Stimulated activated CD4-positive, alpha-beta T cell treated with anti-CD3 and anti-CD28 coated beads, TNF-alpha, amount 100 ng/mL, for 48 hours (primary cell): ENCODE measurements at regions not wholly inside any gene's neighbourhood (a gene's known extent, or its start where the extent isn't known, plus 50 kb on each side); places are given as distances from the start of the nearest gene placed in this dataset.
"Not testable (repeated sequence)": the region's sequence is repeated elsewhere in the genome, so short reads cannot be mapped to it uniquely, and the experiment has no call there.

Experiments used
- DNase-seq, 3 donors: peaks; one replicate each; pipeline ENCODE4 v3.0.0-alpha.2; 2020; ENCODE audit warnings: low read depth in 3 of 3

DNA sequence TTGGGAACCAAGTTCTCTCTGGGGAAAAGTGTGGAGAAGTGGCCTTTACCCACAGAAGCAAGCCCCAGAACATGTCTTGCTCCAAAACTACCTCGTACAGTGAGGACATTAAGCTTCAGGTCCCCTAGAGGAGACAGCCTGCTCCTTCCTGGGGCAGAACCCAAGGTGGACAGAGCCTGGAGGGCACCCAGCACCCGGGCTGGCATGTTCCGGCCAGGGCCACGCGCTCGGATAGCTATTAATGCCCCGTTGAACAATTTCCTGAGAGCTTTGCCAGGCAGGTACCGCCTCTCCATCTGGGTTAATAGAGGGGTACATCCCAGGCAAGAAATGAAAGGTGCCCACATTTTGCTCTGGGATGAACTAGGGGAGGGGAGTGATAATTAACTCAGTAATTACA is 169.0 kb upstream of the GRK3 start:
- DNase-seq: no peak

DNA sequence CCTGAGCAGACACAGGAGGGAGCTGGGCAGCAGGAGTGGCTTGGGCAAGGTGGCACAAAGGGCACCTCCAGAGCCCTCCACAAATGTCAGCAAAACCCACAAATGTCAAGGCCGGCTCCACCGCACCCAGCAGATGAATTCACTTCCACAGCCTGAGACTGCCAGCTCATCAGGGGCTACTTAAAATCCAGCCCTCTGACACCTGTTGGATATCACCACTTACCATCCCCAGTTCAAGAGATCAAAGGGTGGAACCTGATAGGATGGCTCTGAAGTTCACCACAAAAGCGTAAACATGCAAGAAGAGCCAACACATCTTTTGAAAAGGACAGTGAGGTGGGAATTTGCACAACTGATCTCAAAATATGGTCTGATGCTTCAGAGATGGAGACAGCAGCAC is 168.6 kb upstream of the GRK3 start:
- no peak for DNase-seq

DNA sequence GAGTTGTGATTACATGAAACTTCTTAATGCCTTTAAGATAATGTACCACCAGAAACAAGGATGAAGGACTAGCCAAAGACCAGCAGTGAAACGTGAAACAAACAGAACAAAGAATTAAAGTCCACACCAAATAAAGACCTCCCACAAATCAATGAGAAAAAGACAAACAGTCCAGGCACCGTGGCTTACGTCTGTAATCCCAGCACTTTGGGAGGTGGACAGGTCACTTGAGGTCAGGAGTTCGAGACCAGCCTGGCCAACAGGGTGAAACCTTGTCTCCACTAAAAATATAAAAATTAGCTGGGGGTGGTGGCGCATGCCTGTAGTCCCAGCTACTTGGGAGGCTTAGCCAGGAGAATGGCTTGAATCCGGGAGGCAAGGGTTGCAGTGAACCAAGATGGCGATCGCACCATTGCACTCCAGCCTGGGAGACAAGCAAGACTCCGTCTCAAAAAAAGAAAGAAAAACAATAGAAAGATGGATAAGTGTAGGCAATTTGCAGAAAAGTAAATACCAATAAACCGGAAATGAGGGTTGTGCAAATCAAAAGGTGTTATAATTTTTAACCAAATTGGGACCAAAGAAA is 167.8 kb upstream of the GRK3 start:
- DNase-seq: no peak

DNA sequence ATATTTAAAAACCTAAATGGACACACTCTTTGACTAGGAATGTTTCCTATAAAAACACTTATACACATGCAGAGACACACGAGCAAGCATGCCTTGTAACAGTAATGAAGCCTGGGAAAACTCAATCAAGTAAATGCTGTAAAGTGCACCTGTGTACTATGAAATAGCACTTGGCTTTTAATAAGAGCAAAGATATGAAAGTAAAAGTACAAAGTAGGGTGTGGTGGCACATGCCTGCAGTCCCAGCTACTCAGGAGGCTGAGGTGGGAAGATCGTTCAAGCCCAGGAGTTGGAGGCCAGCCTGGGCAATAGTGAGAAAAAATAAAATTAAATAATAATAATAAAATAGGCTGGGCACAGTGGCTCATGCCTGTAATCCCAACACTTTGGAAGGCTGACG is 166.9 kb upstream of the GRK3 start:
- DNase-seq: no peak

DNA sequence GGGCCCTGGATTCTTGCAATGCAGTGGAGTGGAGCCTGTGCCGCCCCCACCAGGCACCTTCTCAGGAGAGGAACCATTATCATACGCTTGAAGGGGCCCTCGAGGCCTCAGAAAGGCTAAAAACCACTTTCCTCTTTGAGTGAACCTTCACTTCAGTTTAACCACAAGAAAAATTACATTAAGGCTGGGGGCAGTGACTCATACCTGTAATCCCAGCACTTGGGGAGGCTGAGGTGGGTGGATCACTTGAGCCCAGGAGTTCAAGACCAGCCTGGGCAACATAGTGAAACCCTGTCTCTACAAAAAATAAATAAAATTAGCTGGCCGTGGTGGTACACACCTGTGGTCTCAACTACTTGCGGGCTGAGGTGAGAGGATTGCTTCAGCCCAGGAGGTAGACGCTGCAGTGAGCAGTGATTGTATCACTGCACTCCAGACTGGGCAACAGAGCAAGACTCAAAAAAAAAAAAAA is 165.8 kb upstream of the GRK3 start:
- DNase-seq: peak in 1 of 3 donors; percentile 30

DNA sequence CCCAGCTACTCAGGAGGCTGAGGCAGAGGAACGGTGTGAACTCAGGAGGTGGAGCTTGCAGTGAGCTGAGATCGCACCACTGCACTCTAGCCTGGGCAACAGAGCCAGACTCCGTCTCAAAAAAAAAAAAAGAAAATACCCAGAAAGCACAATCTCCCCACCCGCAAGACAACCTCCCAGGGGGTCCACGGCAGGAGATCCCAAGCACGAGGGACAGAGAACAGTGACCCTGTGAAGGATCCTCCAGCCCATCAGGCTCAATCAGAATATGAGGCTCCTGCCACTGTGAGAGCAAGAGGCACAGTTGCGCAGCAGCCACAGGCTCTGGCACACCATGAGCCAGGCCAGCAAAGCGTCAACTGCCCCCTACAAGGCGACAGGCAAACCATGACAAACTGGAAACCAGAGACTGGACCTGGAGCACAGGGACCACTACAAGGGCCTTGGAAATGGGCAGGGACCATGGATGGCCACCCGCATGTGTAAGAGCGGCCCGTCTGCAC is 164.8 kb upstream of the GRK3 start:
- DNase-seq: no peak

DNA sequence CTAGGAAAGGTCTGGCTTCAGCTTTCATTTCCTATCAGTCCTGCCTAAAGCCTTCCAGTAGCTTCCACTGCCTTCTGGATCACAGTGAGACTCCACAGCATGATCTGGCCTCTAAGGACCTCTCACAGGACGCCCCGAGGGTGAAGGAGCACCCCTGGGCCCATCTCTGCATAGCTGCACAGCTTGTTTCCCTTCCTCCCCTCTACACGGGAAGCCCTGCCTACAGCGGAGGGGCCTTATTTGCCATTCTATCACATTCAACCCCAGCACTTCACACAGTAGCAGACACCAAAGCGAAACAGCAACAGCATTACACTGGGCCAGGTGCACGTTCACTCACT is 162.3 kb upstream of the GRK3 start:
- no peak for DNase-seq

DNA sequence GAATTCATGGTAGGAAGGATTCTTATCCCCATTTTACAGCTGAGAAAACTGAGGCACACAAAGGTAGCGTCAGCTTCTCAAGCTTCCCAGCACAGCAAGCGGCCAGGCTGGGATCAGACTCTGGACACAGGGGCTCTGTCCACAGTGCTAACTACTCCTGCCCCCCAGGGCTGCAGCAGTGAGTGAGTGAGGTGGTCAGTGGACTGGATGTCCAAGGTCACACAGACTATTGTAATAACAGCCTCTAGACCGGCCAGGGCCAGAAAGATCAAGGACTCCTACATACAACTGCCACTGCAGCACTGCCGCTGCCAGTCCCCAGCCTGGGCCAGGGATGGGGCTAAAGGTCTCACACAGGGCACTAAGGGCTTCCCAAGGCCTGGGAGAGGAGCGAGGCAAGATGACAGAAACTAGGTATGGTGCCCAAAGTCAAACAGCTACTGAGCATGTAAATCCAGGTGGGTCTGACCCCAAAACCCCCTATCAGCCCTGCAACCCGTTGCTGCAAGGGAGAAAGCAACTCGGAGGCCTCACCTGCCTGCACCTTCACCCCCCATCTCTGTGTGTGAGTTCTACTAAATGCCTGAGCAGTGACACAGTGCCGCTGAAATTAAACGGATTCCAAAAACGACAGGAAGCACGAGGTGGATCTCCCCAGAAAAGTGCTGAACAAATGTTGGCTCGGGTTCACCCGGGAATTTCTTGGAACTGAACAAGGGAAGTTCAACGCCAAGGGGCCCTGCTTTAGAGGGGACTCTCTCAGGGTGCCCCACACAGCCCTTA is 161.8 kb upstream of the GRK3 start:
- no peak for DNase-seq

DNA sequence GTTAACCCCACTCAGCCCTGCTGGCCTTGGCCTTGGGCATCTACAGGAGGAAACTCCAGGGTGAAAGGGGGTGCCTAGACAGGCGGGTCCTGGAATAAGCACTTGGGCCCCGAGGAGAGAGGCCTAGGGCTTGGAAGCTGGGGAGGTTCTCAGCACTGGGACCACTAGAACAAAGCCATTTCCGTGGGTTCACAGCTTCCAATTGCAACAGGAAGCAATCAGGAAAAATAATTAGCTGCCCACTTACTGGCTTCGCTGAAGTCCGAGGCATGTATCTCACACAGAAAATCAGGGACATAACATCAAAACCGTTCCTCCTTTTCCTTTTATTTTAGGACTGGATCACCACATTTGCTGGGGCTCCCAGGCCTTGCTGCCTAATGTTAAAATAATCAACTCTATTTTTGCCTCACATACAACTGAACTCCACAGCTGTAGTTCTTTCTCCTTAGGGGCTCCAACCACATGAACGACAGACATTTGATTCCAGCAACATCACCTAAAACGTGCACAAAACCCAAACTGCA is 161.1 kb upstream of the GRK3 start:
- no peak for DNase-seq

DNA sequence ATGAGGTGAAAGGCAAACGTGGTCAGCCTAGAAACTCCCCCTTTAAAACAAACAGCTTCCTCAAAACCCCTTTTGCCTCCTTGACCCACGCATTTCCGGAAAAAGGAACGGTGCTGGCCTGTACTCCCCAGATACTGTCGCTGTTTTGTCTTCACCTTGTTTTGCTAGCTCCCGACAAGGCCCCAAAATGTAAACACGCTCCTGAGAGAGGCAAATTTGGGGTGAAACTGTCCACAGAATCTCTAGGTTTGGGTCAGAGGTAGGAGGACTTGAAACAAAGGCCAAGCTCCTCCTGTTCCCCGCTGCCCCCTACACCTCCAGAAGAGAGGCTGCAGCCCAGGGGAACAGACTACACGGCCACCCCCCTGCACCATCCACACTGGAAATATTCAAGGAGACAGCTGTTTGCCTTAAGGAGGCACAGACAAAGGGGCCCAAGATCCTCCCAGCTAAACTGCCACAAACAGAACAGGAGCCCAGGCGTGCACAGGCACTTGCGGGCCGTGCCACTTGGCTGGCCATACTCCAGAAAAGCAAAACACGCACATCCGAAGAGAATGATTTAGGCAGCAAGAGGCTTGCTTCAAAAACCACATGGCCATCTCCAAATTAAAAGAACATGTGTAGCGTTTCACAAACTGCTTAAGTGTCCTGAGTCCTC is 160.5 kb upstream of the GRK3 start:
- no peak for DNase-seq

DNA sequence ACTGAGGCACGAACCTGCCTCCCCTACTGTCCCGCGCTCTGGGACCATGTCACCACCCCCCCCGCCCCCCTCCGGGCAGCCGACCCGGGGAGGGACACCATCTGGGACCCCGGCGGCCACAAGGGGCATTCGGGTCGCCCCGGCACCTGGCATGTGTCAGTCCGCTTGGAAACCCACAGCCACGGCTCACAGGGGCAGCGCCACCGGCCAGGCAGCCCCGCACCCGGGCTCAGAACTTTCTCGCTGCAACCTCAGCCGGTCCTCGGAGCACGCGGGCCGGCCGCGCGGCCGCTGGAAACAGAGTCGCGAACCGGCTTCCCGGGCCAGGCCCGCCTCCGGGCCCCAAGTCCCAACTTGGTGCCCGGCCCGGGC is 159.9 kb upstream of the GRK3 start:
- DNase-seq: no peak

DNA sequence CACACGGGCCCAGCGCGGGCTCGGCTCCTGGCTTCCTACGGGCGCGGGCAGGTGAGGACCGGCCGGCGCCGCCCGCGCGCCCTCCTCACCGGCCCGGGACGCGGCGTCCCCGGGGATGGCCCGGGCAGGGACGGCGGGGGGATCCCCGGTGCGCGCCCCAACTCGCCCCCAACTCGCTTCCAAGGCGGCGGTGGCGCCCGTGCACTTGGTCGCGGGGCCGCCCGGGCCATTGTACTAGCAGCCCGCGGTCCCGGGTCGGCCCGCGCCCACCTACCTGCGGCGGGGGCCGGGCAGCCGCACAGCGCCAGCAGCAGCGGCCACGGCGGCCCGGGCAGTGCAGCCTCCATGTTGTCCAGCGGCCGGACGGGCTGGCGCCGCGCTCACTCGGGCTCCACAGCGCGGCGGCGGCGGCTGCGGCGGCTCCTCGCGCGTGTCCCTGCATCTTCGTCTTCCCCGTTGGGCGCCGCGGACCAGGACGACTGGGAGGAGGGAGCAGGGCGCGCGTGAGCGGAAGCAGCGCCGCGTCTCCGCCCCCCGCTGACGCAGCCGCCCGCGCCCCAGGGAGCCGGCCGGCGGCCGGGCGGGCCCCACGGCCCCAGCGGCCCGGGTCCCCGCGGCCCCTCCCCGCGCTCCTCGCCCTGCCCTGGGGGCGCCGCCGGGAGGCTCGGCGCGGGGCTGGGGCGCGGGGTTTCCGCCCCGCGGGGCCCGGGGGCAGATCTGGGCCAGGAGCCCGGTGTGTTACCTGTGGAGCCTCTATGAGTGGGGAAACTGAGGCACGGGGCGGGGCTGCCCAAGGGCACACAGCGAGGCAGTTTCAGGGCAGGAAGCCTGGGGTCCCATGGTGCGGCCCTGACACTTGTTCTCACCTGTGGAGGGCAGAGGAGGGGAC is 159.3 kb upstream of the GRK3 start:
- peak; percentile 37 to 61 (median 37) for DNase-seq

DNA sequence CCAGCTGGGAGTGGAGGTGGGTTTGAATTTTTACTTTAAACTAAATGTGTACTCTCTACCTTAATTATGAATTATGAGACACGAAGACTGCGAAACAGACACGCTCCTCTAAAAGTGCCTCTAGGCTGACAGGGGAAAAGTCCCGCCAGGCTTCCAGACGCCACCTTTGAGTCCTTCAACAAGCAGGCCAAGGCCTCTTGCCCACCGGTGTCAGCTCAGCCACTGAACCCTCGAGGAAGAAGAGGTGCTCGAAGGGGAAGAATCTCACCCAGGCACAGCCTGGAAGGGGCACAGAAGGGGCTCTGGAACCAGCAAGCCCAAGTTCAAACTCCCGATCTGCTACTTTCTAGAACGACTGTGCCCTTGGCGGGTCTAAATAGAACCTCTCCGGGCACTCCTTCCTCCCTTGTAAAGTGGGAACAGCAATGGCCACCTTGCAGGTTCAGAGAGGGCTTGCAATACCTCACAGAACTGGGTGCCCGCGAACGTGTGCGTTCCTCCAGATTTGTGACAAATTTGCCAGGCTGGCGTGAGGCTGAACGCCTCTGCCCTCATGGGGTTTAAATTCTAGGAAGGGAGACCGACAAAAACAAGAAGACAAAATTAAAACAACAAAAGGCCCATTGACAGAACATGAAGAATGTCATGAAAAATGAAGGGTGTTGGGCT is 158.5 kb upstream of the GRK3 start:
- DNase-seq: no peak

DNA sequence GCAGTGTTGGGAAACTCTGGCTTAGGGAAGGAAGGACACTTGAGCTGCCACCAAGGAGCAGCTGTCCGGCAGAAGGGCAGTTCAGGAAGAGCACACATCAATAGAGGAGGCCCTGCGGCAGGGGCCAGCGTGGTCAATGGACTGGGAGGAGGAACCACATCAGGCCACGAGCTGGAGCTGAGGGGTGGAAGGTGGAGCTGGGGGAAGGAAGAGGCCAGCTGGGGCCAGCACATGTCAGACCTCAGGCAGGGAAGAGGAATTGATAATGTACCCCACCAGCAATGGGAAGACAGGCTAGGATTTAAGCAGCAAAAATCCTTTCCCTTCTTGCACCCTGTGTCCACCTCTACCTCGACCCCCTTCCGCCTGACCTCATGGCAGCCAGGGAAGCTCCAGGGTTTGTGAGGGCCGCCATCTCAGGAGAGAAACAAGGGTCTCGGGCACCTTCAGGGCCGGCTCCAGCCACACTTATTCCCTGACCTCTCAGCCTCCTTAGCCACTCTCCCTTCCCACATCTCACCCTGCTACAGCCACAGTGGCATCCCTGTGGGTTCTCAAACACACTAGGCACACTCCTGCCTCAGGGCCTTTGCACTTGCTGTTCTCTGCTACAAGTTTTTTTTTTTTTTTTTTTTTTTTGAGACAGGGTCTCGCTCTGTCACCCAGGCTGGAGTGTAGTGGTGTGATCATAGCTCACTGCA is 157.8 kb upstream of the GRK3 start:
- DNase-seq: no peak

DNA sequence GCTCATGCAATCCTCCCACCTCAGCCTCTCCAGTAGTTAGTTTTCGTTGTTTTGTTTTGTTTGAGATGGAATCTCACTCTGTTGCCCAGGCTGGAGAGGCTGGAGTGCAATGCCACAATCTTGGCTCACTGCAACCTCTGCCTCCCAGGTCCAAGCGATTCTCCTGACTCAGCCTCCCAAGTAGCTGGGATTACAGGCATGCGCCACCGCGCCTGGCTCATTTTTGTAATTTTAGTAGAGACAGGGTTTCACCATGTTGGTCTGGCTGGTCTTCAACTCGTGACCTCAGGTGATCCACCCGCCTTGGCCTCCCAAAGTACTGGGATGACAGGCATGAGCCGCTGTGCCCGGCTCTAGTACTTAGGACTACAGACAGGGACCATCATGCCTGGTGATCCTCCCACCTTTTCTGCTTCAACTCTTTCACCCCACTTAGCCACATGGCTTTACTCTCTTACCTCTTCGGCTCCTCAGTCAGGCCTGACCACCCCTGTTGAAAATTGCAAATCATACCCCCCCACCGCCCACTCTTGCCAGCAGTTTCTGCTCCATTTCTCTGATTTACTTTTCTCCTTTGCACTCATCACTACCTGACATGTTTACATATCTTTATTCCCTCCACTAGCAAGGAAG is 157.1 kb upstream of the GRK3 start:
- no peak for DNase-seq

DNA sequence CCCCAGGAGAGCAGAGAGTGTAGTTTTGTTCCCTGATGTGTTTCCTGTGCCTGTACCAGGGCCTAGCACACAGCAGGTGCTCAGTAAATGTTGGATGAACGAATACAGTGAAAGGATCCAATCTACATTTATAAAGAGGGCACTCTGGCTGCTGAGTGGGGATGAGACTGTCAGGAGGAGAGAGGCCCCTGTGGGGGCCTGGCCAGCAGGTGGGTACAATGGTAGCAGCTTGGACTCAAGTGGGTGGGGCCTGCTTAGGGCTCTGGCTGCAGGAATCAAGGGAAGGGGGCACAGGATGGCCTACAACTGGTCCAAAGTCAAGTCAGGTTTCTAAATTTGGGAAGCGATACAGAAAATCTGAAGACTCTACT is 156.6 kb upstream of the GRK3 start:
- no peak for DNase-seq

DNA sequence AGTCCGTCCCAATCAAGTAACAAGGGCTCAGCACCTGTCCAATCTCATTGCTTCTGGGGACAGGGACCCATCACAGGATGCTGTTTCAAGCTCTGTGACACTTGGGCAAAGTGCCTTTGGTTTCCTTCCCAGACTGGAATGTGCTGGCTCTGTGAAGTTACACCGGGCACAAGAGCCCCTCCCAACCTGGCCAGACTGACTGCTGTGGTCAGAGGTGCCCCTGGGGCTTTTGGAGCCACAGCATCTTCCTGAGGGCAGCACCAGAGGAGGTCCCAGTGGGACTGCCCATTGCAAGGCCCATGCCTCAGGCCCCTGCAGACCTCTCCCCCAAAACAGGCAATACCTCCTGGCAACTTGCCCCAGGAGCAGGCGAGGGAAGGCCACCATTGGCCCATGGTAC is 155.2 kb upstream of the GRK3 start:
- no peak for DNase-seq

DNA sequence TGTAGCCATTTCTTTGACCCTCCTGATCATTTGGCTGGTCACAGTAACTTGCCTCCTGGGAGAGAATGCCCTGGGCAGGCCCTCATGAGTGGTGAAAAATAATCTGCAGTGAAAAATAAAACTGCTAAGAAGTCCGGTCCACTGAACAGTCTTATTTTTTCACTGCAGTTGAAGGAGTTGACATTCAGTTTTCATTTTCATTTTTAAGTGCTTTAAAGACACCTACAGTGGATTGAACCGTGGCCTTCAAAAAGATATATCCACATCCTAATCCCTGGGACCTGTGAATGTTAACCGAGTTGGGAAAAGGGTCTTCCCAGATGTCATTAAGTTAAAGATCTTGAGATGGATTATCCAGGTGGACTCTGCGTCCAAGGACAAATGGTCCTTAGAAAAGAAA is 153.6 kb upstream of the GRK3 start:
- DNase-seq: no peak

DNA sequence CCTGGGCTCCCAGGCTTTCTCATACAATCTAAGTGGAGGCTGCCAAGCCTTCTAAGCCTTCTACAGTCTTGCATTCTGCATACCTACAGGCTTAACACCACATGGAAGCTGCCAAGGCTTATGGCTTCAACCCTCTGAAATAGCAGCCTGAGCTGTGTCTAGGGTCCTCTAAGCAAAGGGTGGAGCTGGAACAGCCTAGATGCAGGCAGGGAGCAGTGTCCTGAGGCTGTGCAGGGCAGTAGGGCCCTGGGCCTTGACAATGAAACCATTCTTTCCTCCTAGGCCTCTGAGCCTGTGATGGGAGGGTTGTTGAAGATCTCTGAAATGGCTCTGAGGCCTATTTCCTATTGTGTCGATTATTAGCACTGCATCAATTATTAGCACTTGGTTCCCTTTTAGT is 150.9 kb upstream of the GRK3 start:
- DNase-seq: no peak

DNA sequence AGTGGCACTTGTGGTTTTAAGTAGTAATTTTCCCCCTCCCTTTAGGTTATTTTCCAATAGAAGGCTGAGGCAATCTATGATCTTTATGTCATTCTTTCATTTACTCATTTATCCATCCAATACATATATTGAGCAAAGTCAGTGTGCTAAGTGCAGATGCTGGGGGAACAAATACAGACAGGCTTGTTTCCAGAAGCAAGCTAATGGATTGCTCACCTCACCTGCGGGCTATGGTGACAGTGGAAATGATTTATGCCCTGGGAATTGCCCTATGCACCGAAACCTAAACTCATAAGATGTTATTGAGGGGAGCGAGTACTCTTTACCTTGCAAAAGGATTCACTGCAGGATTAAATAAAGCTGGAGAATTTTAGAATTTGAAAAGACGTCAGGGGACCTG is 148.7 kb upstream of the GRK3 start:
- not testable (repeated sequence) for DNase-seq
